ENCODE measurements at regions not wholly inside any gene's neighbourhood (a gene's known extent, or its start where the extent isn't known, plus 50 kb on each side); places are given as distances from the start of the nearest gene placed in this dataset.

GRCh38 chr3:5035113-5035512, 55.9 kb downstream of the BHLHE40 start:
- no peak for DNase-seq (ENCODE audit: low spot score in 2 of 2)
- TF ChIP-seq POLR2A (IDR thresholded peaks at IDR 0.05): no peak
- TF ChIP-seq EP300 (IDR thresholded peaks at IDR 0.05): no peak
- no peak for TF ChIP-seq POLR2AphosphoS5 (IDR thresholded peaks at IDR 0.05)
- no peak for TF ChIP-seq CTCF (IDR thresholded peaks at IDR 0.05)
- H3K27ac ChIP-seq: no peak overlapping the region
- H3K27me3 ChIP-seq: no peaks in the 10 kb centered on the region
- no peak overlapping the region for H3K4me3 ChIP-seq
- 82% methylated on average over 1 of the region's 1 CpG for WGBS
- no peaks in the 10 kb centered on the region for H3K9me3 ChIP-seq
- H3K36me3 ChIP-seq: no peaks in the 10 kb centered on the region
- no peaks in the 10 kb centered on the region for H3K4me1 ChIP-seq

- Histone ChIP-seq H3K27ac (no peak overlapping the region), H3K36me3 (no peaks in the 10 kb centered on the region), H3K4me1 (no peaks in the 10 kb centered on the region), H3K4me3 (no peak overlapping the region), H3K9me3 (no peaks in the 10 kb centered on the region), H3K27me3 (no peaks in the 10 kb centered on the region)
- no peak for DNase-seq (ENCODE audit: low spot score in 2 of 2)
- WGBS: 90% methylated on average over 13 of the region's 13 CpGs
- no peak for TF ChIP-seq EP300 (IDR thresholded peaks at IDR 0.05)
- TF ChIP-seq POLR2A (IDR thresholded peaks at IDR 0.05): no peak
- no peak for TF ChIP-seq POLR2AphosphoS5 (IDR thresholded peaks at IDR 0.05)
- TF ChIP-seq CTCF (IDR thresholded peaks at IDR 0.05): no peak
These were observed 56.6 kb downstream of the BHLHE40 start for GRCh38 chr3:5035692-5036391.

DNA sequence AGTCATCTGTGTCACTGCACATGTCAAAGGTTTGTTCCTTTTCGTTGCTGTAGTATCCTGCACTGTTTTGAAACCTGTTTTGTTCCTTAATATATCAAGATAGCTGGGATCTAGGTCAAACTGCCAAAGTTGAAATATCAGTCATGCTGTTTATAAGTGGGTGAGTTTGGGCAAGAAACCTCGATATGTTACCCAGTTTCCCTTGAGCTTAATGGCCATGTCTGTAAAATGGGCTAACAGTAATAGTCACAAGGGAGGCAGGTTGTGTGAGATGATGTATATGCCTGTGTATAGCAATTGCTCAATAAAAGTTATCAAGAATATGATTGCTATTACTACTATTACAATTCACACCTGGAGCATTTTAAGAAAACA, 57.1 kb downstream of the BHLHE40 start:
- no peak overlapping the region for H3K27ac ChIP-seq
- H3K36me3 ChIP-seq: no peaks in the 10 kb centered on the region
- H3K4me1 ChIP-seq: no peaks in the 10 kb centered on the region
- no peaks in the 10 kb centered on the region for H3K27me3 ChIP-seq
- H3K9me3 ChIP-seq: no peaks in the 10 kb centered on the region
- 74% methylated on average over 2 of the region's 2 CpGs for WGBS
- TF ChIP-seq POLR2AphosphoS5 (IDR thresholded peaks at IDR 0.05): no peak
- no peak for TF ChIP-seq POLR2A (IDR thresholded peaks at IDR 0.05)
- TF ChIP-seq CTCF (IDR thresholded peaks at IDR 0.05): no peak
- no peak for TF ChIP-seq EP300 (IDR thresholded peaks at IDR 0.05)
- DNase-seq (ENCODE audit: low spot score in 2 of 2): no peak
- no peak overlapping the region for H3K4me3 ChIP-seq

DNA sequence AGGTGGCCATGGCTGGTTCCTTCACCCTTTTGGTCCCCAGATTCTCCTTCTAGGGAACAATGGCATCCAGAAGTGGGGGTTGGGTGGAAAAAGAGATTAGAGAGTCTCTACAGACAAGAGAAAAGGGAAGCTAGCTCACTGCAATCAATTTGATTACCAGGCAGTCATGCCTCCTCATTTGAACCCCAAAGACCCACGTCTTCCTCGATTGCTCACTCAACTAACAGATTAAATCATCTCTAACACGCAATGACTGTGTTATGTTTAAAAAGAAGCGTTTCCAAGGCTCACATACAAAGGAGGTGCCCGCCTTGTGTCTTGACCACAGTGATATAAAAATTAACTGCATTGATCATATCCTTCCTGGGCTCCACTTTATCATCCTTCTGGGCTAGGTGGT, 57.6 kb downstream of the BHLHE40 start:
- no peaks in the 10 kb centered on the region for H3K9me3 ChIP-seq
- H3K4me3 ChIP-seq: no peak overlapping the region
- WGBS: 71% methylated on average over 5 of the region's 5 CpGs
- H3K27ac ChIP-seq: no peak overlapping the region
- H3K4me1 ChIP-seq: no peaks in the 10 kb centered on the region
- no peaks in the 10 kb centered on the region for H3K27me3 ChIP-seq
- DNase-seq (ENCODE audit: low spot score in 2 of 2): no peak
- no peaks in the 10 kb centered on the region for H3K36me3 ChIP-seq
- TF ChIP-seq POLR2A (IDR thresholded peaks at IDR 0.05) (no peak), POLR2AphosphoS5 (IDR thresholded peaks at IDR 0.05) (no peak), CTCF (IDR thresholded peaks at IDR 0.05) (no peak), EP300 (IDR thresholded peaks at IDR 0.05) (no peak)

DNA sequence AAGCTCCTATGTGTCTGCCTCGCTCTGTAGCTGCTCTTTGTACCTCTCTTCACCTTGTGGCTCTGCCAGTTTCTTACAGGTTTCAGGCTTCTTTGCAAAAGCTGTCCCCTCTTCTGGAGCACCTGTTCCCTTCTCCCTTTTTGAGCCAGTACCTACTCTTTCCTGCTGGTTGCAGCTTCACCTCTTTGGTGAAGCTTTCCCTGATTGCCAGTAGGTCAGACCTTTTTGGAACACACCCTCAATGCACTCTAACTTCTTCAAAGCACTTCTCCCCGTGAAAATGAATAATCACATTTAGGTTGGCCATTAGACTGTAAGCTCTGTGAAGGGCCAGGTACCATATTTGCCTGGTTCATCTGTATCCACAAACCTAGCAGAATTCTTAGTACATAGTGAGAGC, 60.3 kb downstream of the BHLHE40 start:
- no peak overlapping the region for H3K27ac ChIP-seq
- WGBS: 98% methylated on average over 2 of the region's 2 CpGs
- no peaks in the 10 kb centered on the region for H3K4me1 ChIP-seq
- no peaks in the 10 kb centered on the region for H3K36me3 ChIP-seq
- no peaks in the 10 kb centered on the region for H3K27me3 ChIP-seq
- H3K9me3 ChIP-seq: no peaks in the 10 kb centered on the region
- no peak overlapping the region for H3K4me3 ChIP-seq
- DNase-seq (ENCODE audit: low spot score in 2 of 2): no peak
- no peak for TF ChIP-seq CTCF (IDR thresholded peaks at IDR 0.05)
- TF ChIP-seq POLR2A (IDR thresholded peaks at IDR 0.05): no peak
- TF ChIP-seq EP300 (IDR thresholded peaks at IDR 0.05): no peak
- TF ChIP-seq POLR2AphosphoS5 (IDR thresholded peaks at IDR 0.05): no peak
